Stimulated activated CD8-positive, alpha-beta memory T cell treated with anti-CD3 and anti-CD28 coated beads, Interleukin-7, amount 100 ng/mL, for 48 hours (primary cell): ENCODE measurements at regions not wholly inside any gene's neighbourhood (a gene's known extent, or its start where the extent isn't known, plus 50 kb on each side); places are given as distances from the start of the nearest gene placed in this dataset.

Experiments
- DNase-seq, 2 donors: peaks; one replicate each; pipeline ENCODE4 v3.0.0-alpha.2; 2020; ENCODE audit warnings: low read depth in 1 of 2; ENCODE audit errors: extremely low read depth in 1 of 2

- no peak for DNase-seq
These were observed 154.8 kb downstream of the TMX1 start for GRCh38 chr14:51394804-51395203.

- no peak for DNase-seq
These were observed 155.4 kb downstream of the TMX1 start for GRCh38 chr14:51395361-51395849.

GRCh38 chr14:51396222-51396815 lies 156.3 kb downstream of the TMX1 start:
- DNase-seq: no peak

GRCh38 chr14:51398898-51399297 lies 158.9 kb downstream of the TMX1 start:
- DNase-seq: no peak

GRCh38 chr14:51400139-51400538 lies 160.1 kb downstream of the TMX1 start:
- no peak for DNase-seq

GRCh38 chr14:51401272-51401671 lies 161.2 kb downstream of the TMX1 start:
- no peak for DNase-seq

- no peak for DNase-seq
These were observed 161.7 kb downstream of the TMX1 start for GRCh38 chr14:51401756-51402155.

- DNase-seq: no peak
These were observed 170.8 kb downstream of the TMX1 start for GRCh38 chr14:51410897-51411296.

GRCh38 chr14:51419685-51420084 lies 179.6 kb downstream of the TMX1 start:
- peak in 1 of 2 donors; percentile 9 for DNase-seq

GRCh38 chr14:51422704-51423103 lies 182.7 kb downstream of the TMX1 start:
- no peak for DNase-seq

- DNase-seq: no peak
These were observed 184.0 kb downstream of the TMX1 start for GRCh38 chr14:51424041-51424440.

GRCh38 chr14:51424561-51425251 lies 184.7 kb downstream of the TMX1 start:
- DNase-seq: no peak

GRCh38 chr14:51428981-51429380 lies 188.9 kb downstream of the TMX1 start:
- DNase-seq: no peak

GRCh38 chr14:51430079-51430478 lies 190.0 kb downstream of the TMX1 start:
- DNase-seq: no peak

- DNase-seq: no peak
These were observed 190.6 kb downstream of the TMX1 start for GRCh38 chr14:51430633-51431032.

GRCh38 chr14:51431033-51431709 lies 191.1 kb downstream of the TMX1 start:
- DNase-seq: no peak

GRCh38 chr14:51431741-51432140 lies 191.7 kb downstream of the TMX1 start:
- no peak for DNase-seq

- DNase-seq: no peak
These were observed 192.4 kb downstream of the TMX1 start for GRCh38 chr14:51432302-51432948.

GRCh38 chr14:51436630-51437029 lies 196.6 kb downstream of the TMX1 start:
- DNase-seq: no peak

GRCh38 chr14:51439896-51440295 lies 199.8 kb downstream of the TMX1 start:
- no peak for DNase-seq

- no peak for DNase-seq
These were observed 201.0 kb downstream of the TMX1 start for GRCh38 chr14:51441001-51441400.
